Kidney (tissue), 13 donors: ENCODE measurements at regions not wholly inside any gene's neighbourhood (a gene's known extent, or its start where the extent isn't known, plus 50 kb on each side); places are given as distances from the start of the nearest gene placed in this dataset.

ENCODE experiments used
- DNase-seq, 5 donors: peaks; one replicate each; pipeline ENCODE4 v3.0.0-alpha.2; 2013 to 2020
- FAIRE-seq: peaks from 2 replicates; lab custom pipeline; 2012; peaks lifted over from hg19 to GRCh38; lab: Jason Lieb, UNC
- H3K27ac ChIP-seq, 2 donors: one replicate each; pipeline ENCODE4 v1.7.0; 2013; ENCODE audit warnings: low read depth in 2 of 2, low read length in 2 of 2, inconsistent platforms in 1 of 2
- H3K27me3 ChIP-seq: one replicate; pipeline ENCODE4 v1.7.1; 2013; ENCODE audit warnings: low read length, inconsistent platforms; ENCODE audit not compliant: control insufficient read depth, insufficient read depth
- H3K36me3 ChIP-seq, 3 donors: one replicate each; pipeline versions ENCODE4 v1.7.0 to v1.7.1; 2013; ENCODE audit warnings: low read length in 3 of 3, control low read depth in 1 of 3, inconsistent platforms in 1 of 3; ENCODE audit not compliant: insufficient read depth in 3 of 3, control insufficient read depth in 2 of 3
- H3K4me1 ChIP-seq, 3 donors: one replicate each; pipeline versions ENCODE4 v1.7.0 to v1.7.1; 2013; ENCODE audit warnings: low read length in 3 of 3, inconsistent platforms in 1 of 3, low read depth in 1 of 3; ENCODE audit not compliant: control insufficient read depth in 2 of 3, insufficient read depth in 2 of 3
- H3K4me3 ChIP-seq, 3 donors: one replicate each; pipeline versions ENCODE4 v1.7.0 to v1.8.1; 2013; ENCODE audit warnings: low read length in 3 of 3, control low read depth in 1 of 3, inconsistent platforms in 1 of 3
- H3K9ac ChIP-seq, 3 donors: one replicate each; pipeline versions ENCODE4 v1.7.0 to v1.7.1; 2013; ENCODE audit warnings: low read length in 3 of 3, control low read depth in 1 of 3, inconsistent platforms in 1 of 3
- H3K9me3 ChIP-seq, 3 donors: one replicate each; pipeline versions ENCODE4 v1.7.0 to v1.7.1; 2013; ENCODE audit warnings: low read length in 3 of 3, control low read depth in 1 of 3, inconsistent platforms in 1 of 3; ENCODE audit not compliant: control insufficient read depth in 2 of 3, insufficient read depth in 1 of 3
- CTCF ChIP-seq: IDR thresholded peaks from 3 replicates; pipeline ENCODE4 v1.5.1; 2012; ENCODE audit warnings: mild to moderate bottlenecking, moderate library complexity, borderline replicate concordance; ENCODE audit not compliant: insufficient read depth; ENCODE audit errors: extremely low read depth
- intact Hi-C: fragments of 100-400 bp; cut with DNase I; formaldehyde crosslinking; loops from one replicate; pipeline ENCODE4 v1.11.1; 2022
- donor health status: control.
- donor health status: control.
- donor health status: control.
- donor health status: control.
- donor health status: control.
- donor health status: DM: yes; HTN: yes; CAD: no.
- donor health status: Normal renal cell carcinoma (clear cell type).

- Histone ChIP-seq H3K9ac (no peak overlapping the region), H3K4me3 (no peak overlapping the region), H3K4me1 (no peaks in the 10 kb centered on the region), H3K36me3 (no peaks in the 10 kb centered on the region), H3K27ac (no peak overlapping the region), H3K9me3 (peaks cover 0 to 9% (median 0%) of the 10 kb centered on the region in 3 donors), H3K27me3 (no peaks in the 10 kb centered on the region)
- DNase-seq (no peak), FAIRE-seq (no peak)
- TF ChIP-seq CTCF = no peak
- intact Hi-C loops = no loop called here
Measured at GRCh38 chr6:164274493-164274892, 860.0 kb downstream of the QKI start.

GRCh38 chr6:164273491-164273890, 859.0 kb downstream of the QKI start:
- H3K9ac ChIP-seq = no peak overlapping the region
- no peak for DNase-seq
- H3K4me3 ChIP-seq = no peak overlapping the region
- no peaks in the 10 kb centered on the region for H3K4me1 ChIP-seq
- no peaks in the 10 kb centered on the region for H3K27me3 ChIP-seq
- no peaks in the 10 kb centered on the region for H3K36me3 ChIP-seq
- no peak overlapping the region for H3K27ac ChIP-seq
- TF ChIP-seq CTCF = no peak
- H3K9me3 ChIP-seq = peaks cover 0 to 9% (median 0%) of the 10 kb centered on the region in 3 donors
- intact Hi-C loops = no loop called here
- no peak for FAIRE-seq

GRCh38 chr6:164266851-164267250, 852.3 kb downstream of the QKI start:
- H3K27ac ChIP-seq = no peak overlapping the region
- no peak for DNase-seq
- no peaks in the 10 kb centered on the region for H3K27me3 ChIP-seq
- intact Hi-C loops = no loop called here
- no peak for FAIRE-seq
- H3K36me3 ChIP-seq = no peaks in the 10 kb centered on the region
- H3K9ac ChIP-seq = no peak overlapping the region
- H3K4me1 ChIP-seq = no peaks in the 10 kb centered on the region
- H3K4me3 ChIP-seq = no peak overlapping the region
- H3K9me3 ChIP-seq = no peaks in the 10 kb centered on the region
- no peak for TF ChIP-seq CTCF

GRCh38 chr6:164262348-164262747, 847.8 kb downstream of the QKI start:
- intact Hi-C loops = no loop called here
- DNase-seq (no peak), FAIRE-seq (no peak)
- Histone ChIP-seq H3K9me3 (no peaks in the 10 kb centered on the region), H3K4me3 (no peak overlapping the region), H3K27me3 (no peaks in the 10 kb centered on the region), H3K27ac (no peak overlapping the region), H3K9ac (no peak overlapping the region), H3K36me3 (no peaks in the 10 kb centered on the region), H3K4me1 (no peaks in the 10 kb centered on the region)
- no peak for TF ChIP-seq CTCF
